H1 (cell line): ENCODE measurements at regions not wholly inside any gene's neighbourhood (a gene's known extent, or its start where the extent isn't known, plus 50 kb on each side); places are given as distances from the start of the nearest gene placed in this dataset.

Experiments
- CTCF ChIA-PET: fragments of 300-600 bp; sonication (Branson Sonifier 250); formaldehyde crosslinking; loops from one replicate; lab custom pipeline; 2021; ENCODE audit not compliant: partially characterized antibody; lab: Charles Lee
- POLR2A ChIA-PET: fragments of 300-600 bp; sonication (Branson Sonifier 250); formaldehyde crosslinking; loops from one replicate; lab custom pipeline; 2021; ENCODE audit warnings: inconsistent platforms; ENCODE audit not compliant: partially characterized antibody; lab: Charles Lee
- DNase-seq, 2 experiments: peaks; one replicate each; pipeline versions ENCODE4 v3.0.0 to v3.0.0-alpha.2; 2010 to 2022; ENCODE audit warnings: low spot score in 2 of 2, low read depth in 1 of 2, mixed read lengths in 1 of 2
- FAIRE-seq: peaks from 2 replicates; lab custom pipeline; 2011; peaks lifted over from hg19 to GRCh38; lab: Jason Lieb, UNC
- H2AFZ ChIP-seq: 2 replicates; pipeline ENCODE4 v1.8.1; 2012; ENCODE audit warnings: low read length, inconsistent platforms
- H2AK5ac ChIP-seq: 2 replicates; pipeline ENCODE4 v1.6.1; 2013; ENCODE audit warnings: low read depth, low read length
- H2BK120ac ChIP-seq: replicated peaks from 2 replicates; pipeline ENCODE3; 2013; ENCODE audit warnings: low read depth, low read length, inconsistent platforms
- H2BK12ac ChIP-seq: 2 replicates; pipeline ENCODE4 v1.6.1; 2013; ENCODE audit warnings: low read depth, low read length
- H2BK15ac ChIP-seq: 2 replicates; pipeline ENCODE4 v1.6.1; 2013; ENCODE audit warnings: low read length
- H2BK20ac ChIP-seq: 2 replicates; pipeline ENCODE4 v1.6.1; 2013; ENCODE audit warnings: low read length
- H2BK5ac ChIP-seq: 2 replicates; pipeline ENCODE4 v1.6.1; 2013; ENCODE audit warnings: low read depth, low read length
- H3K14ac ChIP-seq: 2 replicates; pipeline ENCODE4 v1.6.1; 2013; ENCODE audit warnings: inconsistent platforms; ENCODE audit not compliant: insufficient read length
- H3K18ac ChIP-seq: 2 replicates; pipeline ENCODE4 v1.6.1; 2013; ENCODE audit warnings: low read length; ENCODE audit errors: extremely low read depth
- H3K23ac ChIP-seq: 2 replicates; pipeline ENCODE4 v1.6.1; 2013; ENCODE audit warnings: inconsistent platforms; ENCODE audit not compliant: insufficient read length
- H3K23me2 ChIP-seq: 2 replicates; pipeline ENCODE4 v1.6.1; 2013; ENCODE audit warnings: low read depth, low read length
- H3K27ac ChIP-seq: 2 replicates; pipeline ENCODE4 v1.6.1; 2011; ENCODE audit warnings: low read depth, low read length, inconsistent platforms
- H3K27me3 ChIP-seq, 4 experiments: replicated peaks in 1 of 4; 1 replicate in 1 of 4; 2 replicates in 3 of 4; pipeline versions ENCODE4 v1.6.1 to v1.8.1; 2011 to 2013; ENCODE audit warnings: low read length in 3 of 4, mild to moderate bottlenecking in 3 of 4, inconsistent platforms in 2 of 4, mixed read lengths in 2 of 4, moderate library complexity in 1 of 4; ENCODE audit not compliant: control insufficient read depth in 3 of 4, insufficient read depth in 3 of 4; ENCODE audit errors: extremely low read depth in 1 of 4
- H3K36me3 ChIP-seq, 4 experiments: 2 replicates each; pipeline versions ENCODE4 v1.6.1 to v1.8.1; 2011 to 2013; ENCODE audit warnings: mild to moderate bottlenecking in 4 of 4, low read length in 3 of 4, moderate library complexity in 2 of 4, control low read depth in 1 of 4, inconsistent platforms in 1 of 4; ENCODE audit not compliant: insufficient read depth in 4 of 4, control insufficient read depth in 2 of 4
- H3K4ac ChIP-seq: replicated peaks from 2 replicates; pipeline ENCODE3; 2013; ENCODE audit warnings: low read length, low read depth, mixed read lengths, inconsistent platforms; ENCODE audit not compliant: insufficient read length
- H3K4me1 ChIP-seq, 4 experiments: replicated peaks in 1 of 4; 1 replicate in 1 of 4; 2 replicates in 3 of 4; pipeline versions ENCODE4 v1.6.1 to v1.8.1; 2011 to 2013; ENCODE audit warnings: low read length in 3 of 4, inconsistent platforms in 2 of 4, mixed read lengths in 1 of 4; ENCODE audit not compliant: insufficient read depth in 4 of 4, control insufficient read depth in 3 of 4
- H3K4me2 ChIP-seq, 2 experiments: 2 replicates each; pipeline versions ENCODE4 v1.6.1 to v1.8.1; 2011 to 2013; ENCODE audit warnings: low read depth in 2 of 2, low read length in 2 of 2, control low read depth in 1 of 2, inconsistent platforms in 1 of 2, mild to moderate bottlenecking in 1 of 2; ENCODE audit not compliant: insufficient read depth in 1 of 2
- H3K4me3 ChIP-seq, 4 experiments: fragments of 200-600, 300-600 bp in 1 of 4; sonication (generic), shearing (Covaris generic), sonication (Bioruptor Twin) in 1 of 4; 2 replicates each; pipeline versions ENCODE4 v1.5.1 to v1.8.1; 2011 to 2016; ENCODE audit warnings: low read length in 4 of 4, low read depth in 3 of 4, control low read depth in 2 of 4, inconsistent platforms in 2 of 4, mild to moderate bottlenecking in 2 of 4, mixed read lengths in 1 of 4, moderate library complexity in 1 of 4; ENCODE audit not compliant: insufficient read depth in 2 of 4; ENCODE audit errors: extremely low read depth in 1 of 4
- H3K56ac ChIP-seq: replicated peaks from 2 replicates; pipeline ENCODE3; 2013; ENCODE audit warnings: low read depth, mild to moderate bottlenecking, mixed read lengths, low read length, inconsistent platforms; ENCODE audit not compliant: insufficient read length
- H3K79me1 ChIP-seq: 2 replicates; pipeline ENCODE4 v1.6.1; 2013; ENCODE audit warnings: low read depth, low read length, control low read depth
- H3K79me2 ChIP-seq, 2 experiments: 2 replicates each; pipeline versions ENCODE4 v1.6.1 to v1.8.1; 2012 to 2013; ENCODE audit warnings: low read length in 2 of 2, mild to moderate bottlenecking in 2 of 2, inconsistent platforms in 1 of 2; ENCODE audit not compliant: insufficient read depth in 2 of 2, control insufficient read depth in 1 of 2
- H3K9ac ChIP-seq, 4 experiments: replicated peaks in 1 of 4; 1 replicate in 1 of 4; 2 replicates in 3 of 4; pipeline versions ENCODE4 v1.6.1 to v1.8.1; 2011 to 2013; ENCODE audit warnings: low read depth in 3 of 4, low read length in 3 of 4, control low read depth in 2 of 4, mild to moderate bottlenecking in 2 of 4, moderate library complexity in 2 of 4, inconsistent platforms in 1 of 4; ENCODE audit errors: extremely low read depth in 1 of 4
- H3K9me3 ChIP-seq, 2 experiments: 2 replicates each; pipeline versions ENCODE4 v1.6.1 to v1.8.1; 2012 to 2013; ENCODE audit warnings: mild to moderate bottlenecking in 2 of 2, moderate library complexity in 2 of 2, control low read depth in 1 of 2, inconsistent platforms in 1 of 2, low read depth in 1 of 2, low read length in 1 of 2, mixed read lengths in 1 of 2; ENCODE audit not compliant: insufficient read depth in 2 of 2
- H4K20me1 ChIP-seq, 2 experiments: replicated peaks in 1 of 2; 2 replicates each; pipeline versions ENCODE3 to v1.8.1; 2011 to 2013; ENCODE audit warnings: inconsistent platforms in 2 of 2, low read length in 2 of 2, mild to moderate bottlenecking in 1 of 2; ENCODE audit not compliant: insufficient read depth in 2 of 2, control insufficient read depth in 1 of 2
- H4K5ac ChIP-seq: 2 replicates; pipeline ENCODE4 v1.6.1; 2013; ENCODE audit warnings: low read length, low read depth, mixed read lengths, inconsistent platforms; ENCODE audit not compliant: insufficient read length
- H4K8ac ChIP-seq: 2 replicates; pipeline ENCODE4 v1.8.0; 2013; ENCODE audit warnings: mild to moderate bottlenecking, moderate library complexity, low read length, inconsistent platforms; ENCODE audit not compliant: insufficient read depth; ENCODE audit errors: extremely low read depth
- H4K91ac ChIP-seq: replicated peaks from 2 replicates; pipeline ENCODE3; 2013; ENCODE audit warnings: low read length, mixed read lengths, inconsistent platforms; ENCODE audit not compliant: insufficient read length
- EP300 ChIP-seq, 2 experiments: IDR thresholded peaks; 1 replicate in 1 of 2; 2 replicates in 1 of 2; pipeline ENCODE4 v1.6.1; 2011 to 2012; ENCODE audit warnings: low read depth in 2 of 2, low read length in 2 of 2, mild to moderate bottlenecking in 2 of 2, borderline replicate concordance in 1 of 2, inconsistent platforms in 1 of 2, moderate library complexity in 1 of 2
- GABPA ChIP-seq: IDR thresholded peaks from 2 replicates; pipeline ENCODE4 v1.6.1; 2011; ENCODE audit warnings: mild to moderate bottlenecking, low read length, moderate library complexity, borderline replicate concordance; ENCODE audit not compliant: insufficient read depth
- JUN ChIP-seq: IDR thresholded peaks from 2 replicates; pipeline ENCODE4 v1.6.1; 2011; ENCODE audit warnings: low read depth, mild to moderate bottlenecking, improper control_type of control experiment, low read length
- KDM1A ChIP-seq: fragments of 200-600, 300-600 bp; sonication (generic); IDR thresholded peaks from 2 replicates; pipeline ENCODE4 v1.7.1; 2016; ENCODE audit warnings: mild to moderate bottlenecking, low read length, borderline replicate concordance
- NANOG ChIP-seq: IDR thresholded peaks from 2 replicates; pipeline ENCODE4 v1.6.1; 2011; ENCODE audit warnings: low read length, low read depth, mild to moderate bottlenecking, inconsistent platforms; ENCODE audit not compliant: insufficient read depth, poor library complexity, severe bottlenecking
- POLR2A ChIP-seq, 2 experiments: IDR thresholded peaks; 1 replicate in 1 of 2; 2 replicates in 1 of 2; pipeline ENCODE4 v1.6.1; 2011; ENCODE audit warnings: low read depth in 2 of 2, low read length in 2 of 2, mild to moderate bottlenecking in 2 of 2; ENCODE audit errors: control extremely low read depth in 1 of 2
- POLR2AphosphoS5 ChIP-seq: IDR thresholded peaks from 2 replicates; pipeline ENCODE4 v1.6.1; 2011; ENCODE audit warnings: low read depth, low read length
- POU5F1 ChIP-seq: IDR thresholded peaks from 2 replicates; pipeline ENCODE4 v1.6.1; 2011; ENCODE audit warnings: low read depth, mild to moderate bottlenecking, low read length, moderate library complexity
- SAP30 ChIP-seq: fragments of 300-600 bp; sonication (generic); IDR thresholded peaks from 2 replicates; pipeline ENCODE4 v1.7.1; 2012; ENCODE audit warnings: low read length, moderate library complexity, mild to moderate bottlenecking, inconsistent platforms; ENCODE audit not compliant: insufficient read depth, insufficient replicate concordance
- SIRT6 ChIP-seq: IDR thresholded peaks from one replicate; pipeline ENCODE4 v1.7.1; 2012; ENCODE audit warnings: low read length, inconsistent platforms
- SIX5 ChIP-seq: IDR thresholded peaks from 2 replicates; pipeline ENCODE4 v1.6.1; 2011; ENCODE audit warnings: mild to moderate bottlenecking, low read depth, low read length
- SP1 ChIP-seq: IDR thresholded peaks from 2 replicates; pipeline ENCODE4 v1.6.1; 2011; ENCODE audit warnings: low read depth, low read length
- SP2 ChIP-seq: IDR thresholded peaks from 2 replicates; pipeline ENCODE4 v1.6.1; 2012; ENCODE audit warnings: mild to moderate bottlenecking, low read length, inconsistent platforms
- SP4 ChIP-seq: IDR thresholded peaks from 2 replicates; pipeline ENCODE4 v1.6.1; 2012; ENCODE audit warnings: low read length, inconsistent platforms
- SRF ChIP-seq: IDR thresholded peaks from 2 replicates; pipeline ENCODE4 v1.6.1; 2011; ENCODE audit warnings: mild to moderate bottlenecking, low read depth, low read length, moderate library complexity
- WGBS, 2 experiments: shearing (Covaris generic) in 1 of 2; methylation state at CpG; one replicate each; pipeline versions ENCODE4 v1.1.6 to v1.1.7; 2013 to 2015; ENCODE audit warnings: low lambda C conversion rate in 2 of 2, mixed read lengths in 2 of 2, inconsistent platforms in 1 of 2, low coverage in 1 of 2, missing lambda C conversion rate in 1 of 2; ENCODE audit not compliant: insufficient replicate concordance in 2 of 2, insufficient coverage in 1 of 2, insufficient read length in 1 of 2; ENCODE audit errors: extremely low coverage in 1 of 2, missing lambda C conversion rate in 1 of 2; 5-methylcytosine and 5-hydroxymethylcytosine counted together
- TF ChIP-seq, protein P1 (sequence below): IDR thresholded peaks from 2 replicates; pipeline ENCODE4 v1.6.1; 2011; ENCODE audit warnings: low read length, improper control_type of control experiment

DNA sequence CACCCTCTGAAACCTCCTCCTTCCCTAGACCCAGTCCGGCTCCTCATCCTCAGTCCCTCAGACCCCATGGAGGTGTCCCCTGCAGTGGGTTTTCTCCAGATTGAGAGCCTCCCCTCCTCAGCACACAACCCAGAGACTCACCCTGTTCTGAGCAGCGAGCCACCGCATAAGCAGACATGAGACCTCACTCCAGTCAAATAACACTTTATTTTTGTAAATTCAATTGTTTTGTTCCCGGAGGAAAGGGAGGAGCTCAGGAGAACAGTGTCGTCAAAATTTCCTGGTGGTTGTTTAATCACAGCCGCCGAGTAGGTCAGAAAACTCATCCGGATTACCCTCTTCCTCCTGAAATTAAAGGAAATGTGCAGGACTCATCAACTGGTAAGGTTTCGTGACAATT lies 57.5 kb downstream of the ERICH4 start:
- no peak overlapping the region for H2AFZ ChIP-seq
- H3K56ac ChIP-seq = no peak overlapping the region
- no peaks in the 10 kb centered on the region for H3K79me1 ChIP-seq
- POLR2A ChIA-PET = no interaction called here
- no peak overlapping the region for H3K4me3 ChIP-seq
- H3K27ac ChIP-seq = no peak overlapping the region
- no peak overlapping the region for H4K8ac ChIP-seq
- no peak overlapping the region for H4K5ac ChIP-seq
- H3K36me3 ChIP-seq = no peaks in the 10 kb centered on the region
- 79% methylated on average over 9 of the region's 9 CpGs; no CpG with 5 or more reads in 1 of the 2 experiments for WGBS, 2 experiments
- H3K23ac ChIP-seq = no peak overlapping the region
- CTCF ChIA-PET = no interaction called here
- FAIRE-seq (no peak), DNase-seq (no peak)
- H3K79me2 ChIP-seq = no peaks in the 10 kb centered on the region
- no peak overlapping the region for H2BK12ac ChIP-seq
- H3K9ac ChIP-seq = no peak overlapping the region
- no peaks in the 10 kb centered on the region for H4K20me1 ChIP-seq
- H3K4me1 ChIP-seq = no peaks in the 10 kb centered on the region
- no peak overlapping the region for H2BK20ac ChIP-seq
- no peak overlapping the region for H2AK5ac ChIP-seq
- no peak overlapping the region for H3K4me2 ChIP-seq
- no peak overlapping the region for H4K91ac ChIP-seq
- no peak overlapping the region for H3K14ac ChIP-seq
- peaks cover 52 to 79% of the 10 kb centered on the region in 2 experiments for H3K9me3 ChIP-seq
- no peaks in the 10 kb centered on the region for H3K27me3 ChIP-seq
- H3K4ac ChIP-seq = no peak overlapping the region
- H3K18ac ChIP-seq = no peak overlapping the region
- H2BK5ac ChIP-seq = no peak overlapping the region
- no peak overlapping the region for H2BK15ac ChIP-seq
- no peak overlapping the region for H2BK120ac ChIP-seq
- no peaks in the 10 kb centered on the region for H3K23me2 ChIP-seq
- TF ChIP-seq SIRT6 = no peak
- TF ChIP-seq SAP30 = no peak
- TF ChIP-seq SIX5 = no peak
- no peak for TF ChIP-seq POU5F1
- no peak for TF ChIP-seq KDM1A
- TF ChIP-seq SP4 = no peak
- no peak for TF ChIP-seq POLR2A (IDR thresholded peaks at IDR 0.05; ENCODE audit: control extremely low read depth in 1 of 2, low read depth in 2 of 2, low read length in 2 of 2)
- no peak for TF ChIP-seq SP1
- no peak for TF ChIP-seq GABPA
- TF ChIP-seq NANOG = no peak
- no peak for TF ChIP-seq SP2
- TF ChIP-seq, protein P1, sequence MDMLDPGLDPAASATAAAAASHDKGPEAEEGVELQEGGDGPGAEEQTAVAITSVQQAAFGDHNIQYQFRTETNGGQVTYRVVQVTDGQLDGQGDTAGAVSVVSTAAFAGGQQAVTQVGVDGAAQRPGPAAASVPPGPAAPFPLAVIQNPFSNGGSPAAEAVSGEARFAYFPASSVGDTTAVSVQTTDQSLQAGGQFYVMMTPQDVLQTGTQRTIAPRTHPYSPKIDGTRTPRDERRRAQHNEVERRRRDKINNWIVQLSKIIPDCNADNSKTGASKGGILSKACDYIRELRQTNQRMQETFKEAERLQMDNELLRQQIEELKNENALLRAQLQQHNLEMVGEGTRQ = no peak
- no peak for TF ChIP-seq EP300 (IDR thresholded peaks at IDR 0.05; ENCODE audit: borderline replicate concordance in 1 of 2, low read depth in 2 of 2, low read length in 2 of 2)
- TF ChIP-seq POLR2AphosphoS5 = no peak
- no peak for TF ChIP-seq JUN
- TF ChIP-seq SRF = no peak
